Epithelial cell of proximal tubule (primary cell): ENCODE measurements at regions not wholly inside any gene's neighbourhood (a gene's known extent, or its start where the extent isn't known, plus 50 kb on each side); places are given as distances from the start of the nearest gene placed in this dataset.

Source experiments
- DNase-seq: peaks from one replicate; pipeline ENCODE4 v3.0.0-alpha.2; 2011; ENCODE audit warnings: low read depth
- H3K4me3 ChIP-seq: 2 replicates; pipeline ENCODE4 v1.5.1; 2011; ENCODE audit warnings: low read depth, mild to moderate bottlenecking, low read length
- CTCF ChIP-seq: conservative IDR thresholded peaks from 2 replicates; pipeline ENCODE4 v1.5.1; 2012; ENCODE audit warnings: low read depth, mild to moderate bottlenecking, low read length

GRCh38 chr13:40084934-40085333 is 429.5 kb downstream of the COG6 start:
- no peak for TF ChIP-seq CTCF
- no peak for DNase-seq
- no peak overlapping the region for H3K4me3 ChIP-seq

GRCh38 chr13:40087091-40088002 is 431.9 kb downstream of the COG6 start:
- no peak for TF ChIP-seq CTCF
- no peak overlapping the region for H3K4me3 ChIP-seq
- DNase-seq, result peak; percentile 44

GRCh38 chr13:40094056-40094455 is 438.6 kb downstream of the COG6 start:
- DNase-seq, result peak; percentile 80
- no peak overlapping the region for H3K4me3 ChIP-seq
- no peak for TF ChIP-seq CTCF

GRCh38 chr13:40095695-40096356 is 440.4 kb downstream of the COG6 start:
- no peak for TF ChIP-seq CTCF
- DNase-seq, result no peak

GRCh38 chr13:40096357-40096901 is 441.0 kb downstream of the COG6 start:
- no peak overlapping the region for H3K4me3 ChIP-seq
- no peak for TF ChIP-seq CTCF
- no peak for DNase-seq

More at GRCh38 chr13:40095695-40096356, 440.4 kb downstream of the COG6 start:
- no peak overlapping the region for H3K4me3 ChIP-seq

- no peak for TF ChIP-seq CTCF
- no peak overlapping the region for H3K4me3 ChIP-seq
- no peak for DNase-seq
These were observed 442.8 kb downstream of the COG6 start for GRCh38 chr13:40098246-40098645.
